ENCODE measurements at regions not wholly inside any gene's neighbourhood (a gene's known extent, or its start where the extent isn't known, plus 50 kb on each side); places are given as distances from the start of the nearest gene placed in this dataset.
"Not testable (repeated sequence)": the region's sequence is repeated elsewhere in the genome, so short reads cannot be mapped to it uniquely, and the experiment has no call there.

DNA sequence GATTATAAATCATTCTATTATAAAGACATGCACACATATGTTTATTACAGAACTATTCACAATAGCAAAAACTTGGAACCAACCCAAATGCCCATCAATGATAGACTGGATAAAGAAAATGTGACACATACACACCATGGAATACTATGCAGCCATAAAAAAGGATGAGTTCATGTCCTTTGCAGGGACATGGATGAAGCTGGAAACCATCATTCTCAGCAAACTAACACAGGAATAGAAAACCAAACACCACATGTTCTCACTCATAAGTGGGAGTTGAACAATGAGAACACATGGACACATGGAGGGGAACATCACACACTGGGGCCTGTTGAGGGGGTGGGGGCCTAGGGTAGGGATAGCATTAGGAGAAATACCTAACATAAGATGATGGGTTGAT is 168.4 kb downstream of the ZNF648 start:
- TF ChIP-seq, protein P1, sequence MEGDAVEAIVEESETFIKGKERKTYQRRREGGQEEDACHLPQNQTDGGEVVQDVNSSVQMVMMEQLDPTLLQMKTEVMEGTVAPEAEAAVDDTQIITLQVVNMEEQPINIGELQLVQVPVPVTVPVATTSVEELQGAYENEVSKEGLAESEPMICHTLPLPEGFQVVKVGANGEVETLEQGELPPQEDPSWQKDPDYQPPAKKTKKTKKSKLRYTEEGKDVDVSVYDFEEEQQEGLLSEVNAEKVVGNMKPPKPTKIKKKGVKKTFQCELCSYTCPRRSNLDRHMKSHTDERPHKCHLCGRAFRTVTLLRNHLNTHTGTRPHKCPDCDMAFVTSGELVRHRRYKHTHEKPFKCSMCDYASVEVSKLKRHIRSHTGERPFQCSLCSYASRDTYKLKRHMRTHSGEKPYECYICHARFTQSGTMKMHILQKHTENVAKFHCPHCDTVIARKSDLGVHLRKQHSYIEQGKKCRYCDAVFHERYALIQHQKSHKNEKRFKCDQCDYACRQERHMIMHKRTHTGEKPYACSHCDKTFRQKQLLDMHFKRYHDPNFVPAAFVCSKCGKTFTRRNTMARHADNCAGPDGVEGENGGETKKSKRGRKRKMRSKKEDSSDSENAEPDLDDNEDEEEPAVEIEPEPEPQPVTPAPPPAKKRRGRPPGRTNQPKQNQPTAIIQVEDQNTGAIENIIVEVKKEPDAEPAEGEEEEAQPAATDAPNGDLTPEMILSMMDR (conservative IDR thresholded peaks at IDR 0.05 in 1 of 2, IDR thresholded peaks at IDR 0.05 in 1 of 2; ENCODE audit: extremely low read depth in 1 of 2, insufficient read depth in 1 of 2, low read depth in 1 of 2, low read length in 2 of 2) = not testable (repeated sequence)
- TF ChIP-seq EZH2 (IDR thresholded peaks at IDR 0.05; ENCODE audit: borderline replicate concordance, low read length) = not testable (repeated sequence)
